Vagina (tissue), 2 donors: ENCODE measurements at regions not wholly inside any gene's neighbourhood (a gene's known extent, or its start where the extent isn't known, plus 50 kb on each side); places are given as distances from the start of the nearest gene placed in this dataset.

Source experiments
- DNase-seq, 2 donors: peaks; one replicate each; pipeline ENCODE4 v3.0.0-alpha.2; 2017; ENCODE audit errors: extremely low spot score in 2 of 2
- H3K27ac ChIP-seq: fragments of 200-600 bp; sonication (generic); one replicate; pipeline ENCODE4 v1.5.1; 2019
- H3K27me3 ChIP-seq: fragments of 200-600 bp; sonication (generic); one replicate; pipeline ENCODE4 v1.5.1; 2019
- H3K36me3 ChIP-seq, 2 donors: fragments of 200-600 bp; sonication (generic); one replicate each; pipeline ENCODE4 v1.5.1; 2017 to 2019
- H3K4me1 ChIP-seq: fragments of 200-600 bp; sonication (generic); one replicate; pipeline ENCODE4 v1.5.1; 2019
- H3K4me3 ChIP-seq, 2 donors: fragments of 200-600 bp; sonication (generic); 1 replicate in 1 of 2; 2 replicates in 1 of 2; pipeline ENCODE4 v1.5.1; 2016 to 2019
- H3K9me3 ChIP-seq: fragments of 200-600 bp; sonication (generic); one replicate; pipeline ENCODE4 v1.5.1; 2019
- POLR2A ChIP-seq, 2 donors: fragments of 450-650 bp; IDR thresholded peaks; one replicate each; pipeline ENCODE4 v1.6.1; 2017; ENCODE audit warnings: antibody characterized with exemption in 2 of 2, mild to moderate bottlenecking in 2 of 2, moderate library complexity in 2 of 2
- POLR2AphosphoS5 ChIP-seq, 2 donors: sonication (generic); formaldehyde crosslinking; IDR thresholded peaks; one replicate each; pipeline ENCODE4 v1.9.0; 2017; ENCODE audit warnings: antibody characterized with exemption in 2 of 2, mild to moderate bottlenecking in 2 of 2, low read depth in 1 of 2; ENCODE audit not compliant: insufficient read depth in 1 of 2
- intact Hi-C: fragments of 100-400 bp; cut with DNase I; formaldehyde crosslinking; loops from one replicate; pipeline ENCODE4 v1.15.1; 2023
- TF ChIP-seq, protein P1 (sequence below), 3 experiments: fragments of 450-650 bp in 2 of 3; fragments of 200-600 bp in 1 of 3; sonication (generic) in 1 of 3; IDR thresholded peaks; one replicate each; pipeline ENCODE4 v1.5.1; 2017 to 2019; ENCODE audit warnings: antibody characterized with exemption in 3 of 3, mild to moderate bottlenecking in 2 of 3, moderate library complexity in 2 of 3

DNA sequence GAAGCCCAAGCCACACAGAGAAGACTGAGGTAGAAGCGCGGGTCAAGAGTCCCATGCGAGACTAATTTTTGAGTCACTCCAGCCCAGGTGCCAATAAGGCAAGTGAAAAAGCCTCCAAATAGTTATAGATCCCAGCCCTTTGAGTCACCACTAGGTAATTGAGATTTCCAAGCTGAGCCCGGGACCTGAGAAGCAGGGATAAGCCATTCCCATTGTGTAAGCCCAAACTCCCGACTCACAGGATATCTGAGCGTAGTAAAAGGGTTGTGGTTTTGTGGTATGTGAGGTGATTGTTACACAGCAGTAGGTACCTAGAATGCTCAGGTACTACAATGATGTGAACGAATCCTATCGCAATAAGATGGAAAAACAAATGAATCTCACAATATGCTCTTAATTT, 560.7 kb downstream of the DSC3 start:
- H3K4me1 ChIP-seq, result no peaks in the 10 kb centered on the region
- DNase-seq, result no peak
- no peak for TF ChIP-seq POLR2AphosphoS5 (IDR thresholded peaks at IDR 0.05; ENCODE audit: insufficient read depth in 1 of 2, low read depth in 1 of 2)
- no peak for TF ChIP-seq POLR2A (IDR thresholded peaks at IDR 0.05)
- TF ChIP-seq, protein P1, sequence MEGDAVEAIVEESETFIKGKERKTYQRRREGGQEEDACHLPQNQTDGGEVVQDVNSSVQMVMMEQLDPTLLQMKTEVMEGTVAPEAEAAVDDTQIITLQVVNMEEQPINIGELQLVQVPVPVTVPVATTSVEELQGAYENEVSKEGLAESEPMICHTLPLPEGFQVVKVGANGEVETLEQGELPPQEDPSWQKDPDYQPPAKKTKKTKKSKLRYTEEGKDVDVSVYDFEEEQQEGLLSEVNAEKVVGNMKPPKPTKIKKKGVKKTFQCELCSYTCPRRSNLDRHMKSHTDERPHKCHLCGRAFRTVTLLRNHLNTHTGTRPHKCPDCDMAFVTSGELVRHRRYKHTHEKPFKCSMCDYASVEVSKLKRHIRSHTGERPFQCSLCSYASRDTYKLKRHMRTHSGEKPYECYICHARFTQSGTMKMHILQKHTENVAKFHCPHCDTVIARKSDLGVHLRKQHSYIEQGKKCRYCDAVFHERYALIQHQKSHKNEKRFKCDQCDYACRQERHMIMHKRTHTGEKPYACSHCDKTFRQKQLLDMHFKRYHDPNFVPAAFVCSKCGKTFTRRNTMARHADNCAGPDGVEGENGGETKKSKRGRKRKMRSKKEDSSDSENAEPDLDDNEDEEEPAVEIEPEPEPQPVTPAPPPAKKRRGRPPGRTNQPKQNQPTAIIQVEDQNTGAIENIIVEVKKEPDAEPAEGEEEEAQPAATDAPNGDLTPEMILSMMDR (IDR thresholded peaks at IDR 0.05), result no peak
- H3K9me3 ChIP-seq, result no peaks in the 10 kb centered on the region
- no peaks in the 10 kb centered on the region for H3K27me3 ChIP-seq
- no peak overlapping the region for H3K4me3 ChIP-seq
- no peaks in the 10 kb centered on the region for H3K36me3 ChIP-seq
- intact Hi-C loops, result no loop called here
- no peak overlapping the region for H3K27ac ChIP-seq

DNA sequence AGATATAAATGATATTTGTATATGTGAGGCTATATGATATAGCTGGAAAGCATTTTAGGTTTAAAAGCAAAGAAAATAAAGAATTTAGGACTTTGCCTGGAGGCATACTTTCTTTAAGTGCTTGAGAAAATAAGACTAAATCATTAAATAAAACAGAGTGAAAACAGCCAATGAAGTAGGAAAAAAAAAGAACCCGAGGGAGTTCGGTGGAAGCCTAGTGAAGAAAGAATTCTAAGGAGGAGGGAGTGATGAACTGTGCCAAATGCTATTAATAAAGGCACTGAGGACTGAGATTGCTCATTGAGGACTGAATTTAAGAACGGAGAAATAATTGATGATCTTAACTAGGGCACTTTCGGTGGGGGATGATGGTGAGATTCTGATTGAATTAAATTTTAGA, 573.5 kb downstream of the DSC3 start:
- Histone ChIP-seq H3K9me3 (no peaks in the 10 kb centered on the region), H3K4me1 (no peaks in the 10 kb centered on the region), H3K4me3 (no peak overlapping the region), H3K27ac (no peak overlapping the region), H3K36me3 (no peaks in the 10 kb centered on the region), H3K27me3 (no peaks in the 10 kb centered on the region)
- TF ChIP-seq, protein P1 (IDR thresholded peaks at IDR 0.05), result no peak
- TF ChIP-seq POLR2A (IDR thresholded peaks at IDR 0.05) (no peak), POLR2AphosphoS5 (IDR thresholded peaks at IDR 0.05; ENCODE audit: insufficient read depth in 1 of 2, low read depth in 1 of 2) (no peak)
- intact Hi-C loops, result no loop called here
- no peak for DNase-seq

DNA sequence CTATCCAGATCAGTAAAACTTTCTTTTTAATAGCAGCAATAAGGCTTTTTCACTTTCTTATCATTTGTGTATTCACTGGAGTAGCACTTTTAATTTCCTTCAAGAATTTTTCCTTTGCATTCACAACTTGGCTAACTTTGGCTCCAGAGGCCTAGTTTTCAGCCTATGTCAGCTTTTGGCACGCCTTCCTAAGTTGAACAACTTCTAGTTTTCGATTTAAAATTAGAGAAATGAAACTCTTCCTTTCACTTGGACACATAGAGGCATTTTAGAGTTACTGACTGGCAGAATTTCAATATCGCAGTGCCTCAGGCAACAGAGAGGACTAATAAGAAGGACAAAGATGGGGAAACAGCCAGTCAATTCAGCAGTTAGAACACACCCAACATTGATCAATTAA, 577.4 kb downstream of the DSC3 start:
- Histone ChIP-seq H3K9me3 (no peaks in the 10 kb centered on the region), H3K27me3 (no peaks in the 10 kb centered on the region), H3K4me1 (no peaks in the 10 kb centered on the region), H3K36me3 (no peaks in the 10 kb centered on the region), H3K4me3 (no peak overlapping the region), H3K27ac (no peak overlapping the region)
- intact Hi-C loops, result no loop called here
- no peak for DNase-seq
- TF ChIP-seq, protein P1 (IDR thresholded peaks at IDR 0.05), result no peak
- no peak for TF ChIP-seq POLR2AphosphoS5 (IDR thresholded peaks at IDR 0.05; ENCODE audit: insufficient read depth in 1 of 2, low read depth in 1 of 2)
- TF ChIP-seq POLR2A (IDR thresholded peaks at IDR 0.05), result no peak

DNA sequence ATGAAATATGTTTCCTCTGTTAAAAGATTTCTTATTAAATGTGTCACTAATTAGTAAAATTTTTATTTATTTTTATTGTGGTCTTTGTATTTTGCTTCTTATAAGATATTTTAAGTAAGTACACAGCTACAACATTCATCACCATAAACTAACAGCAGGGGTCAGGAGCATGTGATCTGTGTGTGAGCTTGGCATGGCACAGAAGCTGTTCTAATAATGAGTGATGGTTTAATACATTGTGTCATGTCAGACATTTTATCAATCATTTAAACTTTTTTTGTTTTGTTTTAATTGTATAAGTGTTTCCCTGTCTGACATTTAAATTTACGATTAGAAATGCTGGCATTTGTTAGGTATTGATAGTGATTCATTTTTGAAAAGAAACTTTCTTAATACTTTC, 585.4 kb downstream of the DSC3 start:
- no peaks in the 10 kb centered on the region for H3K4me1 ChIP-seq
- no peak for TF ChIP-seq POLR2AphosphoS5 (IDR thresholded peaks at IDR 0.05; ENCODE audit: insufficient read depth in 1 of 2, low read depth in 1 of 2)
- no peak for TF ChIP-seq POLR2A (IDR thresholded peaks at IDR 0.05)
- TF ChIP-seq, protein P1 (IDR thresholded peaks at IDR 0.05), result no peak
- no peak overlapping the region for H3K4me3 ChIP-seq
- no peak for DNase-seq
- no peaks in the 10 kb centered on the region for H3K27me3 ChIP-seq
- intact Hi-C loops, result no loop called here
- no peaks in the 10 kb centered on the region for H3K9me3 ChIP-seq
- no peak overlapping the region for H3K27ac ChIP-seq
- H3K36me3 ChIP-seq, result no peaks in the 10 kb centered on the region

DNA sequence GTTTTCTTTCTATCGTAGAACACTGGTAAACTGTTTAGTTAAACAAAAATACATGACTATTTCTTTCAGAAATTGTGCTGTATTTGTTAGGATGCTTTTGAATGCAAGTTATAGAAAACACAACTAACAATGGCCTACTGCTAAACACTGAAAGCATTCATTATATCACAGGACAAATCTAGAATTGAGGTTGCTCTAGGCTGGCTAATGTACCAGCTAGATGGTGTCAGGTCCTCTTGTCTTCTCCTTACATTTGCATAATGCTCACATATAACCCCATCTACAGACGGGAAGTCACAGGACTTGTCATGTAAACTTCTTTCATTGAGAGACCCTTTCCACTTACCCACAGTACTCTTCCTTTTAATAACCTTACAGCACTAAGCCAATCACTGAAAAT, 586.8 kb downstream of the DSC3 start:
- no peaks in the 10 kb centered on the region for H3K9me3 ChIP-seq
- no peaks in the 10 kb centered on the region for H3K27me3 ChIP-seq
- H3K36me3 ChIP-seq, result no peaks in the 10 kb centered on the region
- intact Hi-C loops, result no loop called here
- no peak for DNase-seq
- no peak overlapping the region for H3K4me3 ChIP-seq
- TF ChIP-seq POLR2AphosphoS5 (IDR thresholded peaks at IDR 0.05; ENCODE audit: insufficient read depth in 1 of 2, low read depth in 1 of 2) (no peak), POLR2A (IDR thresholded peaks at IDR 0.05) (no peak)
- H3K27ac ChIP-seq, result no peak overlapping the region
- H3K4me1 ChIP-seq, result no peaks in the 10 kb centered on the region

DNA sequence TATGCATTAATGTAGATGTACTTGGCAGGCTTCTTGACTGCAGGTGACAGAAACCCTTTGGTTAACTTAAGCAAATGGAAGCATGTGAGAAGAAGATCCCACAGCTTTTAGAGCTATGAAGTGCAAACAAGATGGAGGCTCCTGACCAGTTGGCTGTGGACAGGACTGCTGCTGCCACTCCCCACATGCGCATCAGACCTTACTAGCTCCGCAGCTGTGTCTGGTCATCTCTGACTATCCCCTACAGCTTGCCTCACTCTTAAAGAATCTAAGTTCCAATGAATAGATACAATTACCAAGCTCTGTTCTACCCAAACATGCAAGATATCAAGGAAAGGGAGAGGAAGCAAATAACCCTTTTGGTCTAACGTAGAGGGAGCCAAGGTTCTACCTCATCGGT, 587.6 kb downstream of the DSC3 start:
- intact Hi-C loops, result no loop called here
- H3K4me1 ChIP-seq, result no peaks in the 10 kb centered on the region
- TF ChIP-seq, protein P1 (IDR thresholded peaks at IDR 0.05), result no peak
- TF ChIP-seq POLR2A (IDR thresholded peaks at IDR 0.05), result no peak
- no peak for TF ChIP-seq POLR2AphosphoS5 (IDR thresholded peaks at IDR 0.05; ENCODE audit: insufficient read depth in 1 of 2, low read depth in 1 of 2)
- no peak for DNase-seq
- no peaks in the 10 kb centered on the region for H3K9me3 ChIP-seq
- H3K36me3 ChIP-seq, result no peaks in the 10 kb centered on the region
- H3K4me3 ChIP-seq, result no peak overlapping the region
- no peaks in the 10 kb centered on the region for H3K27me3 ChIP-seq
- H3K27ac ChIP-seq, result no peak overlapping the region
